HCT116 (cell line): ENCODE measurements at regions not wholly inside any gene's neighbourhood (a gene's known extent, or its start where the extent isn't known, plus 50 kb on each side); places are given as distances from the start of the nearest gene placed in this dataset.

Source experiments
- ATAC-seq: fragments of 200-7000 bp; cut with Tn5 transposase; 2 replicates; pipeline ENCODE4 v1.9.1; 2020; ENCODE audit warnings: mild to moderate bottlenecking, moderate library complexity
- BruUV-seq: library from RNA; stranded (reverse); fragments of 400-500 nt; replicated peaks from 2 replicates; lab custom pipeline; 2021; lab: Mats Ljungman, UMichigan
- CTCF ChIA-PET: fragments of 300-600 bp; sonication (Branson Sonifier 250); formaldehyde crosslinking; loops from one replicate; lab custom pipeline; 2021; ENCODE audit warnings: antibody characterized with exemption; lab: Charles Lee
- POLR2A ChIA-PET: fragments of 300-600, 350-600 bp; sonication (Branson Sonifier 250); formaldehyde crosslinking; loops from one replicate; lab custom pipeline; 2021; ENCODE audit warnings: antibody characterized with exemption; lab: Charles Lee
- RAD21 ChIA-PET, 2 experiments: fragments of 300-600 bp; sonication (Branson Sonifier 250); formaldehyde crosslinking; loops; one replicate each; lab custom pipeline; 2023; ENCODE audit warnings: low total read pairs in 2 of 2; ENCODE audit not compliant: uncharacterized antibody in 2 of 2, unreplicated experiment in 2 of 2, low non-redundant PET in 1 of 2; lab: Charles Lee
- DNase-seq: peaks from one replicate; pipeline ENCODE4 v3.0.0-alpha.2; 2010; ENCODE audit warnings: low read depth, low spot score
- H2AFZ ChIP-seq: fragments of 200-600 bp; shearing (Covaris generic), sonication (generic); 2 replicates; pipeline ENCODE4 v1.6.1; 2017; ENCODE audit warnings: low read depth, mixed run types, mixed read lengths, antibody characterized with exemption, low read length; ENCODE audit not compliant: poor library complexity, severe bottlenecking
- H3K27ac ChIP-seq: 2 replicates; pipeline ENCODE4 v1.5.1; 2012; ENCODE audit warnings: low read depth, low read length
- H3K27me3 ChIP-seq: fragments of 200-600 bp; sonication (generic); 2 replicates; pipeline ENCODE4 v1.6.1; 2016; ENCODE audit warnings: mixed run types, low read length, mixed read lengths; ENCODE audit not compliant: insufficient read depth
- H3K36me3 ChIP-seq, 2 experiments: fragments of 200-500 bp in 1 of 2; fragments of 200-600 bp in 1 of 2; sonication (Bioruptor generic) in 1 of 2; sonication (generic) in 1 of 2; 2 replicates each; pipeline versions ENCODE4 v1.5.1 to v1.6.1; 2014 to 2016; ENCODE audit warnings: low read length in 2 of 2, inconsistent platforms in 1 of 2, mixed read lengths in 1 of 2, mixed run types in 1 of 2; ENCODE audit not compliant: insufficient read depth in 2 of 2, control insufficient read depth in 1 of 2
- H3K4me1 ChIP-seq, 2 experiments: fragments of 200-600 bp in 1 of 2; sonication (generic) in 1 of 2; 2 replicates each; pipeline versions ENCODE4 v1.5.1 to v1.6.1; 2012 to 2017; ENCODE audit warnings: low read length in 2 of 2, inconsistent platforms in 1 of 2, mild to moderate bottlenecking in 1 of 2, mixed read lengths in 1 of 2, mixed run types in 1 of 2, moderate library complexity in 1 of 2; ENCODE audit not compliant: insufficient read depth in 2 of 2, control insufficient read depth in 1 of 2
- H3K4me2 ChIP-seq: fragments of 200-600 bp; sonication (generic); 2 replicates; pipeline ENCODE4 v1.6.1; 2017; ENCODE audit warnings: mixed run types, low read length, mixed read lengths
- H3K4me3 ChIP-seq, 2 experiments: fragments of 200-600 bp in 1 of 2; sonication (generic) in 1 of 2; replicated peaks in 1 of 2; 2 replicates each; pipeline ENCODE4 v1.5.1; 2011 to 2016; ENCODE audit warnings: low read length in 2 of 2, control low read depth in 1 of 2, low read depth in 1 of 2, mild to moderate bottlenecking in 1 of 2, mixed read lengths in 1 of 2, mixed run types in 1 of 2
- H3K79me2 ChIP-seq: fragments of 200-600 bp; sonication (generic); 2 replicates; pipeline ENCODE4 v1.6.1; 2017; ENCODE audit warnings: mild to moderate bottlenecking, mixed run types, low read length, moderate library complexity, mixed read lengths; ENCODE audit not compliant: insufficient read depth
- H3K9ac ChIP-seq: fragments of 200-600 bp; sonication (generic); 2 replicates; pipeline ENCODE4 v1.6.1; 2016; ENCODE audit warnings: low read length, mixed read lengths
- H3K9me2 ChIP-seq: fragments of 200-600 bp; sonication (generic), shearing (Covaris generic); 2 replicates; pipeline ENCODE4 v1.6.1; 2017; ENCODE audit warnings: mixed run types, mild to moderate bottlenecking, moderate library complexity; ENCODE audit not compliant: insufficient read depth
- H3K9me3 ChIP-seq, 2 experiments: fragments of 200-500 bp in 1 of 2; fragments of 200-600 bp in 1 of 2; sonication (Bioruptor generic) in 1 of 2; sonication (generic) in 1 of 2; 2 replicates each; pipeline ENCODE4 v1.6.1; 2014 to 2017; ENCODE audit warnings: low read length in 2 of 2, mixed read lengths in 2 of 2, inconsistent platforms in 1 of 2, low read depth in 1 of 2, mild to moderate bottlenecking in 1 of 2, mixed run types in 1 of 2, moderate library complexity in 1 of 2; ENCODE audit not compliant: control insufficient read depth in 1 of 2, insufficient read depth in 1 of 2
- H4K20me1 ChIP-seq: fragments of 200-600 bp; sonication (generic), shearing (Covaris generic); 2 replicates; pipeline ENCODE4 v1.6.1; 2017; ENCODE audit warnings: mixed run types, mild to moderate bottlenecking, moderate library complexity; ENCODE audit not compliant: insufficient read depth
- CEBPB ChIP-seq: IDR thresholded peaks from 2 replicates; pipeline ENCODE4 v1.6.1; 2012; ENCODE audit warnings: low read depth
- EGR1 ChIP-seq: IDR thresholded peaks from 2 replicates; pipeline ENCODE4 v1.6.1; 2012; ENCODE audit warnings: low read depth
- EZH2 ChIP-seq: fragments of 200-600 bp; sonication (generic); IDR thresholded peaks from 2 replicates; pipeline ENCODE4 v1.6.1; 2017; ENCODE audit warnings: antibody characterized with exemption, mixed run types
- JUND ChIP-seq: IDR thresholded peaks from 2 replicates; pipeline ENCODE4 v1.6.1; 2012
- POLR2A ChIP-seq: IDR thresholded peaks from 2 replicates; pipeline ENCODE4 v1.7.0; 2011; ENCODE audit warnings: borderline replicate concordance; ENCODE audit not compliant: insufficient read depth, insufficient read length; ENCODE audit errors: extremely low read depth
- RAD21 ChIP-seq: IDR thresholded peaks from 2 replicates; pipeline ENCODE4 v1.6.1; 2012; ENCODE audit warnings: low read depth, mild to moderate bottlenecking
- SIN3A ChIP-seq: IDR thresholded peaks from 2 replicates; pipeline ENCODE4 v1.6.1; 2012; ENCODE audit warnings: low read depth
- SP1 ChIP-seq: IDR thresholded peaks from 2 replicates; pipeline ENCODE4 v1.6.1; 2012; ENCODE audit warnings: low read depth
- SRF ChIP-seq: IDR thresholded peaks from 2 replicates; pipeline ENCODE4 v1.6.1; 2012; ENCODE audit warnings: low read depth
- TCF7L2 ChIP-seq: IDR thresholded peaks from 2 replicates; pipeline ENCODE4 v1.7.0; 2011; ENCODE audit warnings: borderline replicate concordance, inconsistent platforms; ENCODE audit not compliant: insufficient read depth, insufficient read length; ENCODE audit errors: extremely low read depth
- ZFX ChIP-seq: fragments of 450-650 bp; IDR thresholded peaks from 2 replicates; pipeline ENCODE4 v1.6.1; 2017
- ZNF274 ChIP-seq: fragments of 200-500 bp; sonication (Bioruptor generic); IDR thresholded peaks from 2 replicates; pipeline ENCODE4 v1.6.1; 2014; ENCODE audit warnings: mild to moderate bottlenecking, low read depth, low read length, inconsistent platforms
- intact Hi-C: fragments of 100-400 bp; cut with micrococcal nuclease; formaldehyde crosslinking; loops from 2 replicates; pipeline ENCODE4 v1.10.0; 2022
- TF ChIP-seq, protein P1 (sequence below): IDR thresholded peaks from 2 replicates; pipeline ENCODE4 v1.6.1; 2012; ENCODE audit warnings: low read depth
- TF ChIP-seq, protein P2 (sequence below): IDR thresholded peaks from 2 replicates; pipeline ENCODE4 v1.6.1; 2011; ENCODE audit warnings: mild to moderate bottlenecking, low read length, moderate library complexity; ENCODE audit not compliant: insufficient replicate concordance; ENCODE audit errors: extremely low read depth
- TF ChIP-seq, protein P3 (sequence below): IDR thresholded peaks from 2 replicates; pipeline ENCODE4 v1.6.1; 2012

DNA sequence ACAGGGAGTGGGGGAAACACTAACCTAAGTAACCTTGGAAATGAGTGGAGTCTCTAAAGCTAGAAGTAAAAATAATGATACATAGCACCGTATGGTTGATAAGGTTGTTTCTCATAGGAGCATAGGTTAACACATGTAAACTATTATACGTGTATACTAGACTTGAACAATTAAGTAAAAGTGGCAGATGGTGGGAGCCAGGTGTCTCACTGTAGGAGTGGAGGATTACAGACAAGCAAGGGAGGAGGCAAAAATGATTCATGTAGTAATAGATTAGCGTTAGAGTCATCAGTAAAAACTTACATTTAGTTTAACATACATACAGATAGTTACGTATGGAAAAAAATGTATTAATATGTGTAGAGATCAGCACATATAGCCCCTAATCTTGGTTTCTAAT is 138.4 kb upstream of the DSCAM start:
- Histone ChIP-seq H3K36me3 (no peaks in the 10 kb centered on the region), H3K9me3 (peaks cover 15 to 18% of the 10 kb centered on the region in 2 experiments; a peak in 2 of 4 replicates), H3K27ac (no peak overlapping the region), H3K4me1 (no peaks in the 10 kb centered on the region), H3K79me2 (no peaks in the 10 kb centered on the region), H3K4me3 (no peak overlapping the region), H4K20me1 (no peaks in the 10 kb centered on the region), H3K4me2 (no peak overlapping the region), H2AFZ (no peak overlapping the region), H3K9ac (no peak overlapping the region), H3K9me2 (no peaks in the 10 kb centered on the region), H3K27me3 (no peaks in the 10 kb centered on the region)
- ChIA-PET POLR2A (no interaction called here), RAD21 (no interaction called here), CTCF (no interaction called here)
- TF ChIP-seq ZFX (no peak), EGR1 (no peak), ZNF274 (no peak), TCF7L2 (no peak), EZH2 (no peak), RAD21 (no peak), POLR2A (no peak), SRF (no peak), JUND (no peak), SP1 (no peak), CEBPB (no peak), SIN3A (no peak)
- TF ChIP-seq, protein P1, sequence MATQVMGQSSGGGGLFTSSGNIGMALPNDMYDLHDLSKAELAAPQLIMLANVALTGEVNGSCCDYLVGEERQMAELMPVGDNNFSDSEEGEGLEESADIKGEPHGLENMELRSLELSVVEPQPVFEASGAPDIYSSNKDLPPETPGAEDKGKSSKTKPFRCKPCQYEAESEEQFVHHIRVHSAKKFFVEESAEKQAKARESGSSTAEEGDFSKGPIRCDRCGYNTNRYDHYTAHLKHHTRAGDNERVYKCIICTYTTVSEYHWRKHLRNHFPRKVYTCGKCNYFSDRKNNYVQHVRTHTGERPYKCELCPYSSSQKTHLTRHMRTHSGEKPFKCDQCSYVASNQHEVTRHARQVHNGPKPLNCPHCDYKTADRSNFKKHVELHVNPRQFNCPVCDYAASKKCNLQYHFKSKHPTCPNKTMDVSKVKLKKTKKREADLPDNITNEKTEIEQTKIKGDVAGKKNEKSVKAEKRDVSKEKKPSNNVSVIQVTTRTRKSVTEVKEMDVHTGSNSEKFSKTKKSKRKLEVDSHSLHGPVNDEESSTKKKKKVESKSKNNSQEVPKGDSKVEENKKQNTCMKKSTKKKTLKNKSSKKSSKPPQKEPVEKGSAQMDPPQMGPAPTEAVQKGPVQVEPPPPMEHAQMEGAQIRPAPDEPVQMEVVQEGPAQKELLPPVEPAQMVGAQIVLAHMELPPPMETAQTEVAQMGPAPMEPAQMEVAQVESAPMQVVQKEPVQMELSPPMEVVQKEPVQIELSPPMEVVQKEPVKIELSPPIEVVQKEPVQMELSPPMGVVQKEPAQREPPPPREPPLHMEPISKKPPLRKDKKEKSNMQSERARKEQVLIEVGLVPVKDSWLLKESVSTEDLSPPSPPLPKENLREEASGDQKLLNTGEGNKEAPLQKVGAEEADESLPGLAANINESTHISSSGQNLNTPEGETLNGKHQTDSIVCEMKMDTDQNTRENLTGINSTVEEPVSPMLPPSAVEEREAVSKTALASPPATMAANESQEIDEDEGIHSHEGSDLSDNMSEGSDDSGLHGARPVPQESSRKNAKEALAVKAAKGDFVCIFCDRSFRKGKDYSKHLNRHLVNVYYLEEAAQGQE = no peak
- TF ChIP-seq, protein P2, sequence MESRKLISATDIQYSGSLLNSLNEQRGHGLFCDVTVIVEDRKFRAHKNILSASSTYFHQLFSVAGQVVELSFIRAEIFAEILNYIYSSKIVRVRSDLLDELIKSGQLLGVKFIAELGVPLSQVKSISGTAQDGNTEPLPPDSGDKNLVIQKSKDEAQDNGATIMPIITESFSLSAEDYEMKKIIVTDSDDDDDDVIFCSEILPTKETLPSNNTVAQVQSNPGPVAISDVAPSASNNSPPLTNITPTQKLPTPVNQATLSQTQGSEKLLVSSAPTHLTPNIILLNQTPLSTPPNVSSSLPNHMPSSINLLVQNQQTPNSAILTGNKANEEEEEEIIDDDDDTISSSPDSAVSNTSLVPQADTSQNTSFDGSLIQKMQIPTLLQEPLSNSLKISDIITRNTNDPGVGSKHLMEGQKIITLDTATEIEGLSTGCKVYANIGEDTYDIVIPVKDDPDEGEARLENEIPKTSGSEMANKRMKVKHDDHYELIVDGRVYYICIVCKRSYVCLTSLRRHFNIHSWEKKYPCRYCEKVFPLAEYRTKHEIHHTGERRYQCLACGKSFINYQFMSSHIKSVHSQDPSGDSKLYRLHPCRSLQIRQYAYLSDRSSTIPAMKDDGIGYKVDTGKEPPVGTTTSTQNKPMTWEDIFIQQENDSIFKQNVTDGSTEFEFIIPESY = no peak
- TF ChIP-seq, protein P3, sequence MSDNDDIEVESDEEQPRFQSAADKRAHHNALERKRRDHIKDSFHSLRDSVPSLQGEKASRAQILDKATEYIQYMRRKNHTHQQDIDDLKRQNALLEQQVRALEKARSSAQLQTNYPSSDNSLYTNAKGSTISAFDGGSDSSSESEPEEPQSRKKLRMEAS = no peak
- intact Hi-C loops = no loop called here
- DNase-seq (no peak), ATAC-seq (no peak)
- no TSS peak for BruUV-seq
